HepG2 (cell line): ENCODE measurements at regions not wholly inside any gene's neighbourhood (a gene's known extent, or its start where the extent isn't known, plus 50 kb on each side); places are given as distances from the start of the nearest gene placed in this dataset.

ENCODE experiments used
- GLI4 ChIP-seq: sonication (generic); formaldehyde crosslinking; IDR thresholded peaks from 2 replicates; pipeline ENCODE4 v1.5.1; 2020; ENCODE audit warnings: missing genetic modification reagents, mild to moderate bottlenecking, moderate library complexity, borderline replicate concordance
- ZNF496 ChIP-seq: sonication (generic); formaldehyde crosslinking; IDR thresholded peaks from 2 replicates; pipeline ENCODE4 v1.8.1; 2023; ENCODE audit warnings: mild to moderate bottlenecking, moderate library complexity, missing genetic modification reagents; ENCODE audit not compliant: insufficient replicate concordance

GRCh38 chr9:111150181-111150580, 111.9 kb upstream of the LPAR1 start:
- TF ChIP-seq GLI4: no peak
- TF ChIP-seq ZNF496 (CRISPR knock-in tag): no peak
